B cell (primary cell): ENCODE measurements at regions not wholly inside any gene's neighbourhood (a gene's known extent, or its start where the extent isn't known, plus 50 kb on each side); places are given as distances from the start of the nearest gene placed in this dataset.
"Not testable (repeated sequence)": the region's sequence is repeated elsewhere in the genome, so short reads cannot be mapped to it uniquely, and the experiment has no call there.

ENCODE experiments used
- CTCF ChIP-seq: fragments of 200-600 bp; IDR thresholded peaks from one replicate; pipeline ENCODE4 v1.8.0; 2022; ENCODE audit warnings: antibody characterized with exemption, mild to moderate bottlenecking
- EZH2 ChIP-seq: IDR thresholded peaks from 2 replicates; pipeline ENCODE4 v1.6.1; 2012; ENCODE audit warnings: borderline replicate concordance, low read depth, mild to moderate bottlenecking, moderate library complexity, low read length; ENCODE audit not compliant: insufficient read depth, poor library complexity, severe bottlenecking

GRCh38 chr11:71639520-71639849 is 56.8 kb upstream of the KRTAP5-11 start:
- TF ChIP-seq CTCF: peak; percentile 27
- not testable (repeated sequence) for TF ChIP-seq EZH2
